Heart left ventricle (tissue), 13 donors: ENCODE measurements at regions not wholly inside any gene's neighbourhood (a gene's known extent, or its start where the extent isn't known, plus 50 kb on each side); places are given as distances from the start of the nearest gene placed in this dataset.

Experiments used
- POLR2A ChIP-seq, 2 donors: fragments of 450-650 bp; IDR thresholded peaks; one replicate each; pipeline ENCODE4 v1.6.1; 2017; ENCODE audit warnings: antibody characterized with exemption in 2 of 2, mild to moderate bottlenecking in 2 of 2, moderate library complexity in 2 of 2
- TF ChIP-seq, protein P1 (sequence below), 12 donors: fragments of 200-600 bp; sonication (generic) in 4 of 12; IDR thresholded peaks; one replicate each; pipeline versions ENCODE4 v1.5.0 to v1.8.0; 2018 to 2022; ENCODE audit warnings: antibody characterized with exemption in 12 of 12, mild to moderate bottlenecking in 5 of 12
- donor health status: ischemic (EF 13 %, LVEDD 7.1; RV severe dilation, severe dysfunction).
- donor health status: DM: no; HTN: yes; CAD: no.
- donor health status: DM: no; HTN: no; CAD: no.
- donor health status: ischemic (EF 25% LVEDD 6.9; RV normal size, moderate dysfunction).
- donor health status: ischemic (EF 25% LVEDD 5.7; RV mildly dilated, moderate dysfunction).
- donor health status: ischemic (EF 35%, LVEDD 5.7; RV mildly dilated, moderate dysfunction).
- donor health status: nonischemic (EF 11% LVEDD 7.7; RV severe dilation, severe dysfunction).
- donor health status: DM: yes; HTN: yes; CAD: no.
- donor health status: PGD.
- donor health status: ischemic (EF 29% LVEDD 5.4; RV normal size, mild dysfunction).
- donor health status: nonischemic (EF 23%, LVEDD 6.1; RV moderate dilation, normal function).

DNA sequence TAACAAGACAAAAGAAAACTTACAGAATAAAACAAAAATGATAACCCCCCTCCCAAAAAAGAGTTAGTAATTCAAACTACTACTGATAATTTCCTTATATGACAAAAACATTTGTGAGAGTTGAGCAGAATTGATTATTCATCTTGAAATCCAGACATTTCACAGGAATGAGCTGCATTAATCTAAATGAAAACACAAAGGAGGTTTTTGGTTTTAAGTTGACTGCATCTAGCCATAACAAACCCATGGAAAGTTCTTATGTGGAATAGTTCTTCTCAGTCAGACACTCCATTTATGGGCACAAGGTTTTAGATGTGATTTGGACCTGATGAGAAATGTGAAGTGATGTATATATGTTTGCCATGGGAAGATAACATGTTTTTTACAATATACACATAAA is 95.4 kb downstream of the VCX2 start:
- TF ChIP-seq, protein P1, sequence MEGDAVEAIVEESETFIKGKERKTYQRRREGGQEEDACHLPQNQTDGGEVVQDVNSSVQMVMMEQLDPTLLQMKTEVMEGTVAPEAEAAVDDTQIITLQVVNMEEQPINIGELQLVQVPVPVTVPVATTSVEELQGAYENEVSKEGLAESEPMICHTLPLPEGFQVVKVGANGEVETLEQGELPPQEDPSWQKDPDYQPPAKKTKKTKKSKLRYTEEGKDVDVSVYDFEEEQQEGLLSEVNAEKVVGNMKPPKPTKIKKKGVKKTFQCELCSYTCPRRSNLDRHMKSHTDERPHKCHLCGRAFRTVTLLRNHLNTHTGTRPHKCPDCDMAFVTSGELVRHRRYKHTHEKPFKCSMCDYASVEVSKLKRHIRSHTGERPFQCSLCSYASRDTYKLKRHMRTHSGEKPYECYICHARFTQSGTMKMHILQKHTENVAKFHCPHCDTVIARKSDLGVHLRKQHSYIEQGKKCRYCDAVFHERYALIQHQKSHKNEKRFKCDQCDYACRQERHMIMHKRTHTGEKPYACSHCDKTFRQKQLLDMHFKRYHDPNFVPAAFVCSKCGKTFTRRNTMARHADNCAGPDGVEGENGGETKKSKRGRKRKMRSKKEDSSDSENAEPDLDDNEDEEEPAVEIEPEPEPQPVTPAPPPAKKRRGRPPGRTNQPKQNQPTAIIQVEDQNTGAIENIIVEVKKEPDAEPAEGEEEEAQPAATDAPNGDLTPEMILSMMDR (IDR thresholded peaks at IDR 0.05): no peak
- no peak for TF ChIP-seq POLR2A (IDR thresholded peaks at IDR 0.05)
